GM10248 (cell line): ENCODE measurements at regions not wholly inside any gene's neighbourhood (a gene's known extent, or its start where the extent isn't known, plus 50 kb on each side); places are given as distances from the start of the nearest gene placed in this dataset.

ENCODE experiments used
- CTCF ChIA-PET: fragments of 300-600 bp; sonication (Branson Sonifier 250); formaldehyde crosslinking; extraction: SDS; loops from one replicate; lab custom pipeline; 2021; ENCODE audit warnings: antibody characterized with exemption; lab: Yijun Ruan, JAX
- POLR2A ChIA-PET: fragments of 350-650 bp; sonication (Branson Sonifier 250); formaldehyde crosslinking; extraction: SDS; loops from one replicate; lab custom pipeline; 2020; ENCODE audit warnings: antibody characterized with exemption; lab: Yijun Ruan, JAX
- DNase-seq: peaks from one replicate; pipeline ENCODE4 v3.0.0; 2012; ENCODE audit errors: extremely low spot score
- CTCF ChIP-seq: IDR thresholded peaks from 2 replicates; pipeline ENCODE4 v1.5.1; 2012; ENCODE audit warnings: mild to moderate bottlenecking, low read depth; ENCODE audit errors: extremely low read depth, missing control alignments, control extremely low read depth

DNA sequence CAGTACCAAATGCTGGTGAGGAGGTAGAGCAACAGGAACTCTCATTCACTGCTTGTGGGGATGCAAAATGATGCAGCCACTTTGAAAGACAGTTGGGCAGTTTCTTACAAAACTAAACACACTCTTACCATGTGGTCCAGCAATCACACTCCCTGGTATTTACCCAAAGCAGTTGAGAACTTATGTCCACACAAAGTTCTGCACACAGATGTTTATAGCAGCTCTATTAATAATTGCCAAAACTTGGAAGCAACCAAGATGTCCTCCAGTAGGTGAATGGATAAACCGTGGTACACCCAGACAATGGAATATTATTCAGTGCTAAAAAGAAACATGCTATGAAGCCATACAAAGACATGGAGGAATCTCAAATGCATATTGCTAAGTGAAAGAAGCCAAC is 139.1 kb upstream of the SLC6A11 start:
- ChIA-PET CTCF (no interaction called here), POLR2A (no interaction called here)
- no peak for DNase-seq
- TF ChIP-seq CTCF: no peak

GRCh38 chr3:10678796-10679376 is 137.1 kb upstream of the SLC6A11 start:
- no peak for TF ChIP-seq CTCF
- ChIA-PET POLR2A (no interaction called here), CTCF (no interaction called here)
- DNase-seq: no peak

DNA sequence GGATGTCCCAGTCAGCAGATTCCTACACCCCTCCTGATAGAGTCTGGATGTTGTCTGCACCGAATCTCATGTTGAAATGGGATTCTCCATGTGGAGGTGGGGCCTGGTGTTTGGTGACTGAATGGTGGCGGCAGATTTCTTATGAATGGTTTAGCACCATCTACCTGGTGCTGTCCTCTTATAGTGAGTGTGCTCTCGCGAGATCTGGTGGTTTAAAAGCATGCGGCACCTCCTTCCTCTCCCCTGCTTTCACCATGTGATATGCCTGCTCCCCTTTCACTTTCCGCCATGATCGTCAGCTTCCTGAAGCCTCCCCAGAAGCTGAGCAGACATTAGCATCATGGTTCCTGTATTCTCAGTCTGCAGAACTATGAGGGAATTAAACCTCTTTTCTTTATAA is 135.2 kb upstream of the SLC6A11 start:
- DNase-seq: no peak
- TF ChIP-seq CTCF: no peak
- CTCF ChIA-PET: no interaction called here
- POLR2A ChIA-PET: no interaction called here

GRCh38 chr3:10682692-10683091 is 133.3 kb upstream of the SLC6A11 start:
- POLR2A ChIA-PET: no interaction called here
- CTCF ChIA-PET: no interaction called here
- no peak for TF ChIP-seq CTCF
- no peak for DNase-seq

DNA sequence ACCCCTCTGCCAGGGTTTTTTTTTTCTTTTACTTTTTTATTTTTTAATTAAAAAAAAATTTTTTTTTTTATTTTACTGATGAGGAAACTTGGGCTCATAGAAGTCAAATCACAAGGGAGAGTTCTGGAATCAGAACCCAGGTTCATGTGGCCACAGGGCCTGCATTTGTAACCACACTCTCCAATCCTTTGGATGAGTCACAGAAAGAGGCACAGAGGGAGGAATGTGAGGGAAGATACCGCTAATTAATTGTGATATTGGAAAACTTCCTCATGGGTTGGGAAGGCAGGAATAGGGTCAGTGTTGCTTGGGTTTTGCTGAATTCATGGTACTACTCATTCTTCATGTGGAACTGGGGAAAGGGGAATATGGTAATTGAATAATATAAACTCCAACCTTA is 132.9 kb upstream of the SLC6A11 start:
- POLR2A ChIA-PET: no interaction called here
- no peak for TF ChIP-seq CTCF
- CTCF ChIA-PET: no interaction called here
- DNase-seq: no peak

DNA sequence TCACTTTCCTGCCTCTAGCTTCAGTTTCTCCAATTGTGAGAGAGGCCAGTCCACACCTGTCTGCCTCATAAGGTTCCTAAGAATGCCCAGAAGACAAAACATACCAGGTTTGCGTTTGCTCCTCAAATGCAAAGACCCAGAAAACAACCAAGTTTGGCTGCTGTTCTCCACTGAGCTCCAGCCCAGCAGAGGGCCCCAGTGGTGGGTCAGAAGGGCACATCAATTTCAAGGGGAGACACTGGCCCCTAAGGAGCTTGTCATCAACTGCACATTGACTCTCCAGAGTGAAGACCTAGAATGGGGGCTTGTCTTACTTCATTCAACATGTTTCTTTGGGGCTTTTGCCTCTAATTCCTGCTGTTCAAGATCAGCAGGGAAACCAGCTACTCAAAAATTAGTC is 127.9 kb upstream of the SLC6A11 start:
- no peak for TF ChIP-seq CTCF
- DNase-seq: no peak
- POLR2A ChIA-PET: no interaction called here
- CTCF ChIA-PET: no interaction called here
